ENCODE measurements at regions not wholly inside any gene's neighbourhood (a gene's known extent, or its start where the extent isn't known, plus 50 kb on each side); places are given as distances from the start of the nearest gene placed in this dataset.
"Not testable (repeated sequence)": the region's sequence is repeated elsewhere in the genome, so short reads cannot be mapped to it uniquely, and the experiment has no call there.

- Histone ChIP-seq H3K27me3 (replicated peaks; ENCODE audit: insufficient read depth) (no peaks in the 10 kb centered on the region), H3K9me3 (no peaks in the 10 kb centered on the region), H3K4me3 (no peak overlapping the region), H3K4me1 (ENCODE audit: control insufficient read depth in 1 of 2, low read depth in 2 of 2) (no peaks in the 10 kb centered on the region), H3K27ac (no peak overlapping the region), H3K36me3 (no peaks in the 10 kb centered on the region)
- no peak for TF ChIP-seq CTCF (IDR thresholded peaks at IDR 0.05)
- DNase-seq (ENCODE audit: low spot score) (no peak), ATAC-seq (ENCODE audit: insufficient number of reproducible peaks, low FRiP score, low read depth) (no peak)
These were observed 55.4 kb downstream of the CTSL start for GRCh38 chr9:87781331-87781730.

GRCh38 chr9:87783180-87783579 is 57.3 kb downstream of the CTSL start:
- Histone ChIP-seq H3K27me3 (replicated peaks; ENCODE audit: insufficient read depth) (no peaks in the 10 kb centered on the region), H3K4me3 (no peak overlapping the region), H3K9me3 (no peaks in the 10 kb centered on the region), H3K27ac (no peak overlapping the region), H3K4me1 (ENCODE audit: control insufficient read depth in 1 of 2, low read depth in 2 of 2) (no peaks in the 10 kb centered on the region), H3K36me3 (no peaks in the 10 kb centered on the region)
- no peak for DNase-seq (ENCODE audit: low spot score)
- no peak for ATAC-seq (ENCODE audit: insufficient number of reproducible peaks, low FRiP score, low read depth)
- no peak for TF ChIP-seq CTCF (IDR thresholded peaks at IDR 0.05)

- DNase-seq (ENCODE audit: low spot score); ATAC-seq (ENCODE audit: insufficient number of reproducible peaks, low FRiP score, low read depth); H3K4me3 ChIP-seq; H3K27ac ChIP-seq; H3K9me3 ChIP-seq; H3K4me1 ChIP-seq (ENCODE audit: control insufficient read depth in 1 of 2, low read depth in 2 of 2); H3K27me3 ChIP-seq (replicated peaks; ENCODE audit: insufficient read depth); H3K36me3 ChIP-seq: not testable (repeated sequence)
These were observed 59.5 kb downstream of the CTSL start for GRCh38 chr9:87785315-87785970.

GRCh38 chr9:87786423-87786822 is 60.5 kb downstream of the CTSL start:
- no peaks in the 10 kb centered on the region for H3K36me3 ChIP-seq
- TF ChIP-seq CTCF (IDR thresholded peaks at IDR 0.05): no peak
- no peaks in the 10 kb centered on the region for H3K27me3 ChIP-seq (replicated peaks; ENCODE audit: insufficient read depth)
- no peak for ATAC-seq (ENCODE audit: insufficient number of reproducible peaks, low FRiP score, low read depth)
- H3K9me3 ChIP-seq: no peaks in the 10 kb centered on the region
- no peak overlapping the region for H3K27ac ChIP-seq
- H3K4me3 ChIP-seq: no peak overlapping the region
- no peaks in the 10 kb centered on the region for H3K4me1 ChIP-seq (ENCODE audit: control insufficient read depth in 1 of 2, low read depth in 2 of 2)
- no peak for DNase-seq (ENCODE audit: low spot score)

GRCh38 chr9:87786876-87787275 is 61.0 kb downstream of the CTSL start:
- Histone ChIP-seq H3K4me1 (ENCODE audit: control insufficient read depth in 1 of 2, low read depth in 2 of 2) (no peaks in the 10 kb centered on the region), H3K27ac (no peak overlapping the region), H3K4me3 (no peak overlapping the region), H3K27me3 (replicated peaks; ENCODE audit: insufficient read depth) (no peaks in the 10 kb centered on the region), H3K36me3 (no peaks in the 10 kb centered on the region), H3K9me3 (no peaks in the 10 kb centered on the region)
- ATAC-seq (ENCODE audit: insufficient number of reproducible peaks, low FRiP score, low read depth) (no peak), DNase-seq (ENCODE audit: low spot score) (no peak)
- no peak for TF ChIP-seq CTCF (IDR thresholded peaks at IDR 0.05)

- Histone ChIP-seq H3K36me3 (no peaks in the 10 kb centered on the region), H3K27me3 (replicated peaks; ENCODE audit: insufficient read depth) (no peaks in the 10 kb centered on the region), H3K4me3 (no peak overlapping the region), H3K27ac (no peak overlapping the region), H3K4me1 (ENCODE audit: control insufficient read depth in 1 of 2, low read depth in 2 of 2) (no peaks in the 10 kb centered on the region), H3K9me3 (no peaks in the 10 kb centered on the region)
- no peak for TF ChIP-seq CTCF (IDR thresholded peaks at IDR 0.05)
- ATAC-seq (ENCODE audit: insufficient number of reproducible peaks, low FRiP score, low read depth): no peak
- no peak for DNase-seq (ENCODE audit: low spot score)
These were observed 61.8 kb downstream of the CTSL start for GRCh38 chr9:87787735-87788134.

Measured in thoracic aorta (tissue), 2 donors.